SH-SY5Y (cell line): ENCODE measurements at regions not wholly inside any gene's neighbourhood (a gene's known extent, or its start where the extent isn't known, plus 50 kb on each side); places are given as distances from the start of the nearest gene placed in this dataset.

ENCODE experiments used
- GATA2 ChIP-seq: IDR thresholded peaks from 2 replicates; pipeline ENCODE4 v1.6.1; 2011; ENCODE audit warnings: mild to moderate bottlenecking, low read depth, low read length
- GATA3 ChIP-seq: IDR thresholded peaks from 2 replicates; pipeline ENCODE4 v1.6.1; 2011; ENCODE audit warnings: low read depth, mild to moderate bottlenecking, low read length, moderate library complexity

DNA sequence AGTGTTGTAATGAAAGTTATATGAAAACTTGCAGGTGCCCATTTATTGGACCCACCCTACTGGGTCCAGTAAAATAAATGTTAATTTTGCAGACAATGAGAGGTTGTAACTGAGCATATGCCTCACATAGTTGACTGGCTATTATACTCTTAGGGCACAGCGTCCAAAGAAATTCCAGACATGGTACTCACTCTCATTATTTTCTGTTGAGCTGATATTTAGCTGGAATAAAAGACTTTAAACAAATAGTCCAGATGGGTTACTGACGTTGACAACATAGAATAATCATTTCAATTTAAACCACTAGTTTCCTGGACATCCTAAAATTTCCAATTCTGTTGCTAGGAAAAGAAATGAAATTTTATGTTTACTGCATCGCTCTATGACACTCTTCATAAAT lies 174.5 kb downstream of the ZNF365 start:
- TF ChIP-seq GATA2 (no peak), GATA3 (no peak)
